Parathyroid adenoma (tissue), 2 donors: ENCODE measurements at regions not wholly inside any gene's neighbourhood (a gene's known extent, or its start where the extent isn't known, plus 50 kb on each side); places are given as distances from the start of the nearest gene placed in this dataset.
"Not testable (repeated sequence)": the region's sequence is repeated elsewhere in the genome, so short reads cannot be mapped to it uniquely, and the experiment has no call there.

ENCODE experiments used
- H2AFZ ChIP-seq: fragments of 300-600 bp; sonication (generic); one replicate; pipeline ENCODE4 v1.7.0; 2017; ENCODE audit warnings: antibody characterized with exemption, mild to moderate bottlenecking
- H3K27ac ChIP-seq: fragments of 300-600 bp; sonication (generic); one replicate; pipeline ENCODE4 v1.7.0; 2017
- H3K27me3 ChIP-seq: fragments of 300-600 bp; sonication (generic); one replicate; pipeline ENCODE4 v1.7.0; 2017; ENCODE audit warnings: low read length; ENCODE audit not compliant: control insufficient read depth, insufficient read depth
- H3K36me3 ChIP-seq: fragments of 300-600 bp; sonication (generic); one replicate; pipeline ENCODE4 v1.7.0; 2017; ENCODE audit warnings: low read length; ENCODE audit not compliant: control insufficient read depth, insufficient read depth
- H3K4me1 ChIP-seq: fragments of 300-600 bp; sonication (generic); one replicate; pipeline ENCODE4 v1.7.0; 2017; ENCODE audit warnings: control low read depth
- H3K4me2 ChIP-seq: fragments of 300-600 bp; sonication (generic); one replicate; pipeline ENCODE4 v1.7.0; 2017; ENCODE audit warnings: low read length
- H3K4me3 ChIP-seq: fragments of 300-600 bp; sonication (generic); one replicate; pipeline ENCODE4 v1.7.0; 2017; ENCODE audit warnings: low read depth, low read length
- H3K79me2 ChIP-seq: fragments of 300-600 bp; sonication (generic); one replicate; pipeline ENCODE4 v1.7.0; 2017; ENCODE audit warnings: control low read depth
- H3K9ac ChIP-seq: fragments of 300-600 bp; sonication (generic); one replicate; pipeline ENCODE4 v1.7.0; 2017; ENCODE audit warnings: mild to moderate bottlenecking
- H3K9me3 ChIP-seq: fragments of 300-600 bp; sonication (generic); one replicate; pipeline ENCODE4 v1.7.0; 2017; ENCODE audit warnings: low read length; ENCODE audit not compliant: control insufficient read depth
- CTCF ChIP-seq: fragments of 300-600 bp; sonication (generic); IDR thresholded peaks from one replicate; pipeline ENCODE4 v1.7.0; 2017; ENCODE audit warnings: antibody characterized with exemption, mild to moderate bottlenecking
- donor health status: primary hyperparathyroidism.

GRCh38 chr9:31744589-31744988 lies 639.9 kb upstream of the ACO1 start:
- no peak for TF ChIP-seq CTCF
- Histone ChIP-seq H3K9me3 (no peaks in the 10 kb centered on the region), H3K9ac (no peak overlapping the region), H3K4me2 (no peak overlapping the region), H3K79me2 (no peaks in the 10 kb centered on the region), H3K27ac (no peak overlapping the region), H3K36me3 (no peaks in the 10 kb centered on the region), H2AFZ (no peak overlapping the region), H3K4me3 (no peak overlapping the region), H3K27me3 (no peaks in the 10 kb centered on the region), H3K4me1 (no peaks in the 10 kb centered on the region)

- Histone ChIP-seq H3K27ac (no peak overlapping the region), H3K4me3 (no peak overlapping the region), H3K9ac (no peak overlapping the region), H3K36me3 (no peaks in the 10 kb centered on the region), H2AFZ (no peak overlapping the region), H3K4me1 (no peaks in the 10 kb centered on the region), H3K27me3 (no peaks in the 10 kb centered on the region), H3K9me3 (no peaks in the 10 kb centered on the region), H3K79me2 (no peaks in the 10 kb centered on the region), H3K4me2 (no peak overlapping the region)
- TF ChIP-seq CTCF = no peak
Measured at GRCh38 chr9:31745468-31745867, 639.0 kb upstream of the ACO1 start.

- Histone ChIP-seq H3K79me2 (no peaks in the 10 kb centered on the region), H3K4me2 (no peak overlapping the region), H3K27ac (no peak overlapping the region), H3K36me3 (no peaks in the 10 kb centered on the region), H3K9ac (no peak overlapping the region), H3K4me1 (no peaks in the 10 kb centered on the region), H2AFZ (no peak overlapping the region), H3K4me3 (no peak overlapping the region), H3K27me3 (no peaks in the 10 kb centered on the region), H3K9me3 (no peaks in the 10 kb centered on the region)
- no peak for TF ChIP-seq CTCF
Measured at GRCh38 chr9:31745886-31746285, 638.6 kb upstream of the ACO1 start.

GRCh38 chr9:31753756-31754155 lies 630.7 kb upstream of the ACO1 start:
- no peaks in the 10 kb centered on the region for H3K79me2 ChIP-seq
- H3K36me3 ChIP-seq = no peaks in the 10 kb centered on the region
- no peak overlapping the region for H3K27ac ChIP-seq
- no peak overlapping the region for H3K4me2 ChIP-seq
- no peak overlapping the region for H2AFZ ChIP-seq
- H3K4me3 ChIP-seq = no peak overlapping the region
- H3K4me1 ChIP-seq = no peaks in the 10 kb centered on the region
- H3K9me3 ChIP-seq = no peaks in the 10 kb centered on the region
- no peak overlapping the region for H3K9ac ChIP-seq
- no peak for TF ChIP-seq CTCF
- H3K27me3 ChIP-seq = no peaks in the 10 kb centered on the region

GRCh38 chr9:31759703-31760102 lies 624.7 kb upstream of the ACO1 start:
- H3K36me3 ChIP-seq = no peaks in the 10 kb centered on the region
- no peaks in the 10 kb centered on the region for H3K9me3 ChIP-seq
- H3K4me3 ChIP-seq = no peak overlapping the region
- H3K79me2 ChIP-seq = no peaks in the 10 kb centered on the region
- H2AFZ ChIP-seq = no peak overlapping the region
- H3K4me2 ChIP-seq = no peak overlapping the region
- H3K27ac ChIP-seq = no peak overlapping the region
- no peaks in the 10 kb centered on the region for H3K27me3 ChIP-seq
- no peak for TF ChIP-seq CTCF
- H3K4me1 ChIP-seq = no peaks in the 10 kb centered on the region
- no peak overlapping the region for H3K9ac ChIP-seq

- not testable (repeated sequence) for H3K79me2 ChIP-seq, H3K9ac ChIP-seq, H3K4me2 ChIP-seq, H3K27me3 ChIP-seq, H3K4me1 ChIP-seq, H3K9me3 ChIP-seq, H3K36me3 ChIP-seq, H2AFZ ChIP-seq, H3K27ac ChIP-seq, H3K4me3 ChIP-seq
Measured at GRCh38 chr9:31774021-31774420, 610.4 kb upstream of the ACO1 start.
